ENCODE measurements at regions not wholly inside any gene's neighbourhood (a gene's known extent, or its start where the extent isn't known, plus 50 kb on each side); places are given as distances from the start of the nearest gene placed in this dataset.

DNA sequence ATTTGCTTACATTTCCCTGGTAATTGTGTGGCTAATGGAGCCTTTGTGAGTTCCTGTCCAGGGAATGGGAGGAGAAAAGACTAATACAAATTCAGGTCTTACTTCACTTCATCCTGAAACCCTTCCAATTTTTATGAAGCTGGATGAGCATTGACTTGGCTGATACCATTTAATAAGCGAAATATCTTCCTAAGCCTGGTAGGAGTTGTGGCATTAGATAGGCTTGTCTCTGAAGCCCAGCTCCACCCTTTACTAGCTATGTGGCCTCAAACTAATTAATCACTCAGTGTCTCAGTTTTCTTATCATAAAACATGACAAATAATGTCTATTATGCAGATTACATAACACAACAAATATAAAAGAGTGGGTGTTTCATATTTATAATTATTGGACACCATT is 106.3 kb downstream of the FGF9 start:
- no peak for TF ChIP-seq POLR2A (IDR thresholded peaks at IDR 0.05)
- TF ChIP-seq, protein P1, sequence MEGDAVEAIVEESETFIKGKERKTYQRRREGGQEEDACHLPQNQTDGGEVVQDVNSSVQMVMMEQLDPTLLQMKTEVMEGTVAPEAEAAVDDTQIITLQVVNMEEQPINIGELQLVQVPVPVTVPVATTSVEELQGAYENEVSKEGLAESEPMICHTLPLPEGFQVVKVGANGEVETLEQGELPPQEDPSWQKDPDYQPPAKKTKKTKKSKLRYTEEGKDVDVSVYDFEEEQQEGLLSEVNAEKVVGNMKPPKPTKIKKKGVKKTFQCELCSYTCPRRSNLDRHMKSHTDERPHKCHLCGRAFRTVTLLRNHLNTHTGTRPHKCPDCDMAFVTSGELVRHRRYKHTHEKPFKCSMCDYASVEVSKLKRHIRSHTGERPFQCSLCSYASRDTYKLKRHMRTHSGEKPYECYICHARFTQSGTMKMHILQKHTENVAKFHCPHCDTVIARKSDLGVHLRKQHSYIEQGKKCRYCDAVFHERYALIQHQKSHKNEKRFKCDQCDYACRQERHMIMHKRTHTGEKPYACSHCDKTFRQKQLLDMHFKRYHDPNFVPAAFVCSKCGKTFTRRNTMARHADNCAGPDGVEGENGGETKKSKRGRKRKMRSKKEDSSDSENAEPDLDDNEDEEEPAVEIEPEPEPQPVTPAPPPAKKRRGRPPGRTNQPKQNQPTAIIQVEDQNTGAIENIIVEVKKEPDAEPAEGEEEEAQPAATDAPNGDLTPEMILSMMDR (IDR thresholded peaks at IDR 0.05): no peak

Data from testis (tissue), 2 donors.